G401 (cell line): ENCODE measurements at regions not wholly inside any gene's neighbourhood (a gene's known extent, or its start where the extent isn't known, plus 50 kb on each side); places are given as distances from the start of the nearest gene placed in this dataset.

Source experiments
- DNase-seq: peaks from one replicate; pipeline ENCODE4 v3.0.0-alpha.2; 2015; ENCODE audit warnings: low spot score
- in situ Hi-C: cut with HindIII; loops from 2 replicates; pipeline ENCODE4 v1.10.0; 2016; ENCODE audit warnings: low sequenced_read_pairs, mixed read lengths

DNA sequence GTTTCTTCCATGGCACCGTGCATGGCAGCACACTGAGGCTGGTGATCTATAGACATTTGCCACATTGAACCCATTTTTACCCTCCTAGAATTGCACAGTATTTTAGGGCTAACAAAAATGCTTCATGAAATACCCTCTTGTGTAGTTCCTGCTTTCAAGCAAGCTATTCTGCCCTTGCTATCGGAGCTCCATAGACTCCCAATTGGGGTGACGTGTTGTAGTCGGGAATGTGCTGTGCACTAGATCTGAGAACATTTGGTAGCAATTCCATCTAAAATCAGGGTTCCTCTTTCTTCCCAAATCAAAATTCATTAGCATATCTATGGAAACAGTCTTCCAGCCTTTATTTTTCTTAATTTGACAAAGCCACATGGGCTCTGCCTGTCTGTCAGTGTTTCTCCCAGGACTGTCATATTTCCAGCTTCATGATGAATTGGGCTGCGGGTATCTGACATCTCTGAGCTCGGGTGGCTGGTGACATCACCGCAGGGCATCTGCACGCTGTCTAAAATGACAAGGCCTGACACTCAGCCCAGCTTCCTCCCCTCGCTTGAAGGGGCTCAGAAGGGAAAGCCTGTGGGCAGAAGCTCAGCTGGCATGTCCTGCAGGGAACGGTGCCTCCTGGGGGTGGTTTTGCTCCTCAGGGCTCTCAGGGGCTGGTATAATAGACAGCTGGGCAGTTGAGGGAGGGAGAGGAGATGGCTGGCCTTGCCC lies 406.4 kb downstream of the QKI start:
- in situ Hi-C loops = no loop called here
- no peak for DNase-seq

DNA sequence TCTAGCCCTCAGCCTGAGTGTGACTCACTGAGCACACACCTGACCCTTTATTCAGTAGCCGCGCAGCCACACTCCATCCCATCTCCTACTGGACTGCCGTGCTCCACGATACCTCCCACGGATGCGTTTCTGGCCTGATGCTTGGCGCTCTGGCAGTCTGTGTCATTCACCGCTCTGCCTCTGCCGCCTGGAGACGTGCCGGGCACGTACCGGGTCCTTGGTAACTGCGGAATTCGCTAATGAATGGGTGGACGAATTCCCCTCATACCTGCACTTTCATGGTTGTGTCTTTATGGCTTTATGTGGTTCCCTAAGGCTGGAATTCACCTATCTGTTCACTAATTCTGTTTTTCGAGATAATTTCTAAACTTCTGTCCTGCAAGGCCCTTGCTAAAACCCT lies 405.7 kb downstream of the QKI start:
- in situ Hi-C loops = no loop called here
- DNase-seq = no peak

DNA sequence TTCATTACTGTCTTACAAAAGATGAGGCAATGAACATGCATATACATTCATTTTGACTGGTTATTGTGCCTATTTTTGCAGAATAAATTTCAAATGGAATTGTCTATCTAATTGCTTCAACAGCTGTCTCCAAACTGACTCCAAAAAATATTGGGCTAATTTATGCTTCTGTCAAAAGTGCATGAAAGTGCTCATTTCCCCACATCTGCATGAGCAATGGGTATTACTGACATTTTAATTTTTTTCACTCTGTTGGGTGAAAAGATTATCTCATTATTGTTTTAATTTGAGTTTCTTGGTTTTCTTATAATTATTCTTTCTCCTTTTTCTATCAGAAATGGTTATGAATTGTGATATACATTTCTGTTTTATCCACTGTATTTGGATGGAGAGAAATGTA lies 404.2 kb downstream of the QKI start:
- in situ Hi-C loops = no loop called here
- DNase-seq = no peak

DNA sequence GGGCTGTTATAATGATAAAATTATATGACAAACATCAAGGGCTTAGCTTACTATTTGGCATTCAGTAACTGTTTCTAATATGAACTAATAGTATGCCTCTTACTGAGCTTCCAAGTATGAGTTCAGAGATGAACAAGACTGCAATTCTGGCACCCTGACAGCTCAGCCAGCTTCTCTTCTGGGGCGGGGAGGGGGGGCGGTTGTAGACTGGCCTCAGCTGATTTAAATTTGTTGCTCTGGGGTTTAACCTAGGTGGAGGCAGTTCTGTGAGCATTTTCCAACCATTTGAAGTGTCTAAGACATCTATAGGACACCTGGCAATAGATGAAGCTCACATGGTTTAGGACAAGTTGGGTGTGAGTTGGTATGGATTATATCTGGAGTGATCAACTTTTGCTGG lies 401.9 kb downstream of the QKI start:
- DNase-seq = no peak
- in situ Hi-C loops = no loop called here

DNA sequence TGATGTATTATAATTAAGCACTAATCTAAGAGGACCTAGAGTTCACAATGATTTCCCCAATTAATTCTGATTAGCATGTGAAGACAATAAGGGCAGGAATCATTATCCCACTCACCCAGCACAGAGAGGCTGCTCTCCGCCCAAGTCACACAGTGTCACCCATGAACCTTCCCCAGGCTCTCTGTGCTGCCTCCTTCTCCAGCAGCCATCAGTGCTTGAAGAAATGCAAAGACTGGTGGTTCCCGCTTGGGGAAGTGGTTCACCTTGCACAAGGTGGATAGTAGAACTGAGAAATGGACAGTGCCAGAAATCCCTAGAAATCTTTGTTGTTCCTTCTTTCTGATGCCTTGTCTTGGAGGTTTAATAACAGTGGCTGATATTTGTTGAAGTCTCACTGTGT lies 401.3 kb downstream of the QKI start:
- DNase-seq = no peak
- in situ Hi-C loops = no loop called here

DNA sequence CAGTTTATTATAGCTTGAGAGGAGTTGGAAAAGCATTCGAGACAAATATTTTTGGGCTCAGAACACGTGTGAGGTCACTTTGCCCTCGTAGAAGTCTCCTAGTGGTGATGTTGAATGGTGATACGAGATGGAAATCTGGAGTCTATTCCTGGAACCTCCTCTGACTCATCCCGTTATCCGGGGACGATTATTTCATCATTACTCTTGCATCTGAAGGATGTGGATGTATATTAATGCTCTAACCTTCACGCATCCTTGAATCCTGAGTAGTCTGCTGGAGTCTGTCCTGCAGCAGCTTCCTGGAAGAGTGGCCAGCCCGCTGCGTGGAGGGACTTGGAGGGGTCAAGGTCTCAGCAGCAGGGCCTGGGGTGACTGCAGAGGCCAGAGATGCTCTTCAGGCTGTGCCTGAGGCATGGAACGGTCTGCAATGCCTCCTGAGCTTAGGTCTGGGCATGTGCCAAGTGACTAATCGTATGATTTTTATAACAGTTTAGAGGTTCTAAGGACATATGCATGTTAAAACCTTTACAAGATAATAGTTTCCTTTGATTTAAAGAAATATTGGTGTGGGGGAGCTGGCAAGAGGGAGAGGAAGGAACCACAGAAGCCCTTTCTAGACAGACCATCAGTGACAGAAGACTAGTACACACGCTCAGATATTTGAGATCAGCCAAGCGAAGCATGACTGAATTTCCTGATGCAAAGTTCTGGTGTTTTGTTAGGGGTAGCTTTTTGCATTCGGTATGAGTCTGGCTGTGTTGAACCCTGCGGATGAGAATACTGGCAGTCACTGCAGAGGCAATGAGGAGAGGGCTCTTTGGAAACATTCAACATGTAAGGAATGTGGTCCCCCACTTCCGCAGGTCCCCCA lies 400.2 kb downstream of the QKI start:
- in situ Hi-C loops = no loop called here
- DNase-seq = no peak

DNA sequence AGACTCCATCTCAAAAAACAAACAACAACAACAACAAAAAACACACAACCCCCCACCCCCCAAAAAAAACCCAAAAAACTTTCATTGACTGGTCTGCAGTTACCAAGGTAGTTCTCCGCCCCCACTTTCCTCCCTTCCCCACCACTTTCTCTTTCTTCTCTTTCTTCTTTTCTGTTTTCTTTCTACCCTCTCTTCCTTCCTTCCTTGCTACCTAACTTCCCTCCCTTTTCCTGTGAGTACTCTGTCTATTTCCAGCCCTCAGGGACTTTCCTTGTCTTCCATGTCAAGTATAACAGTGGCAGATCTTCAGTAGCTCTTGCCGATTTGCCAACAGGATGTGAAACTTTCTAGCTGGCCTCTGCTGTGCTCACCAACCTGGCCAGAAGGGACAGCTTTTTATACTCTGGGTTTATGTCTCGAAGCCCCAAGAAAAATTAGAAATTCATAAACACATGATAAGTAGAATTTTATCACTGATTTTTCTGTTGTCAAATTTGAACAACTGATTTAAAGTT lies 399.5 kb downstream of the QKI start:
- in situ Hi-C loops = no loop called here
- no peak for DNase-seq

DNA sequence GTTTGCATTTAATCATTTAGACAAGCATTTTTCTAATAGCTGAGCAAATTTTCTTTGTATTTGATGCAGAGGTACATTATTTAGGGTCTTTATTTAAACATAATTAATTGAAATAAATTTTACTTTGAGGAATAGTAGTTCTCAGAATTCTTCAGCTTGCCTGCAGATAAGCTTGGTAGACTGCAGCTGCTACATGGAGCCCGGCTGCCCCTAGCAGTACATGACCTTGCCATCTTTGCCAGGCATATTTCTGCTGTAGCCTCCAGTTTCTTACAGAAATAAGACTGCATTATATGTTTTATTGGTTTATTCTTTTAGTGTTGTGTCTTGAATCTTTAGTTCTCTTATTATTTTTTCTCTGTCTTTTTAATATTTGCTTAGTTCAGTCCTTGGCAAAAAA lies 396.8 kb downstream of the QKI start:
- in situ Hi-C loops = no loop called here
- no peak for DNase-seq

DNA sequence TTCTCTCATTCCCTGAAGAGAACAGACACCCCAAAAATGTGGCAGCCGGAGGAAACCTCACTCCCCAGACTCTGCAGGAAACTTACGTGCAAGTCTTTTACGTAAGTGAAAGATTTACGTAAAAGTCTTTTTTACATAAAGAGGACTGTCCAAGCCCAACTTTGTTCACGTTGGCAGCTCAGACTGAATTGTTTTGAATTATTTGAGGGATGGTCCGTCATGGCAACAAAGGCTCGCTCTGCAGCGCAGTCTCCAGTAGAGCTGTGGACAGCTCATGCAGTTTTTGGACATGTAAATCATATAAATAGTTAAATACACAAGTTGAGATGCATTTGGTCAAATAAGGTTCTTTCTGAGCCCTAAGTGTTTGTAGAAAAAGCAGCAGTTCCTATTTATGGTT lies 394.8 kb downstream of the QKI start:
- in situ Hi-C loops = no loop called here
- DNase-seq = no peak

DNA sequence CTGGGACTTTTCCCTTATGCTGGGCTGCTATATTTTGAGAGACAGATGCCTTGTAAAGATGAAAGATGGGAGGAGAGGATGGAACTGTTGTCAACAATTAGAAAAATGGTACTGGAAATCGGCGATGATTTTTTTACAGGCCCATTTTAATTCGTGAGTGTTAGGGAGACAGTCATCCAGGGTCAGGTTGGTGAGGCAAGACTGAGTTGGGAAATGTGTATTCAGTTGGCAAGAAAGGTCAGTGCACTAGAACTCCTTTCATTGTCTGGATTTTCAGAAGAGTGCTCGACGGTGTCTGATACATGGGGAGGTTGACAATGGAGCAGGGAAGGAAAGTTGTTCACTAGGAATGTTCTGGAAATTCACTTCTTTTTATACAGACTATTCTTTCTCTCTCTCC lies 394.4 kb downstream of the QKI start:
- in situ Hi-C loops = no loop called here
- DNase-seq = no peak

DNA sequence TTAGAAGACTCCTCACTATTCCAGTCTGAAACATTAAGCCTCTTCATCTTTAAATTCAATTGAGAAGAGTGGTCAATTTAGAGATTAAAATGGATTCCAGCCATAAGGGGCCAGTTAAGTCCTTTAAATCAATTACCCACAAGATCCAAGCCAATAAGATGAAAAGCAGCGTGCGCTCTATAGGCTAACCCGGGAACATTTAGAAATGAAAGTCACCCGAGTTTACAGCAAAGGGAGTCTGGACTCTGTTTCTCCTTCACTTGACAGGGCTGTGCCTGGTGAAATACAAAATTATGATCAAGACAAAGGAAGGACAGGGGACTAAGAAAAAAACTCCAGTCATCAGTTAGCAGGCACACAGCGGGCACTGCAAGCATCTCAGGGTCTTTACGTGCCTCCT lies 393.7 kb downstream of the QKI start:
- no peak for DNase-seq
- in situ Hi-C loops = no loop called here

DNA sequence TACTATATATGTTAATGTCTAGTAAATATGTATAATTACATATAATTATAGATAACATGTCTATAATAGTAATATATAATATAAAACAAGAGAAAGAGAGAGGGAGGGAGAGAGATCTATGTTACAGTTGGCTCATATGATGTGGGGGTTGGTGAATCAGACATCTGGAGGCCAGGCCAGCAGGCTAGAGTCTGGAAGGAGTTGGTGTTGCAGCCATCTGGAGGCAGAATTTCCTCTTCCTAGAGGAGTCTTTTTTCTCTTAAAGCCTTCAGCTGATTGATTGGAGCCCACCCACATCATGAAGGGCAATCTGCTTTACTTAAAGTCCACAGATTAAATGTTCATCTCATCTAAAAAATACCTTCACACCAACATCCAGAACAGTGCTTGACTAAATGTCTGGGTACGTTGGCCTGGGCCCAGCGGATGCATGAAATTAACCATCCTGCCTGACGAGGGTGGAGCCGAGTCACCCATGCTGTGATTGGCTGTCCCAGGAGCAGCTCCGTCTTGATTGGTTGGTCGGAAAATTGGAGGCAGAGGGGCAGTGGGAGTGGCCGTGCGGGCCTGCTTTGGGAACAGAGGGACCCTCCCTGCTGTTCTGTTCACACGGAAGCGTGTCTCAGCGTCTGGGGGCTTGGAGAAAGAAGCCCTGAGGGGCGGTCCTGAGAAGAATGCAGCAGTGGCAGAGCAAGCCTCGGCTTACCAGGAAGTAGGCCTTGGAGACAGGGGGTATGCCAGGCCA lies 392.4 kb downstream of the QKI start:
- in situ Hi-C loops = no loop called here
- DNase-seq = no peak

DNA sequence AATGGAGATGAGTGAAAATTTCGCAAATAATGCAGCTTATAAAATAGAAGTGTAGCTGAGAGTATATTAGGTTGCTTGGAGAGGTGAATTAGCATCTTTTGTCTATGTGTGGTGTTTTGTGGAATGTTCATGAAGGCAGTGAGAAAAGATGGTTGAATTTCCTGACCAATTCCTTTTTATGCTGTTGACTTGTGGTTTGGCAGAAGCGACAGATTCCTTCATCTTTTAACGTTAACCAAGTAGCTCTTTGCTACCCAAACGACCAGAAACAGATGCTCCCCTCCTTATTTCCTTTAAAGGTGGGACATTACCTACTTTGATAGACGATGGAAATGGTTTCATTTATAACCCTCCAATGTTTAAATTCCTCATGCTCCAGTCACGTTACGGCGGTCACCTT lies 390.5 kb downstream of the QKI start:
- DNase-seq = no peak

DNA sequence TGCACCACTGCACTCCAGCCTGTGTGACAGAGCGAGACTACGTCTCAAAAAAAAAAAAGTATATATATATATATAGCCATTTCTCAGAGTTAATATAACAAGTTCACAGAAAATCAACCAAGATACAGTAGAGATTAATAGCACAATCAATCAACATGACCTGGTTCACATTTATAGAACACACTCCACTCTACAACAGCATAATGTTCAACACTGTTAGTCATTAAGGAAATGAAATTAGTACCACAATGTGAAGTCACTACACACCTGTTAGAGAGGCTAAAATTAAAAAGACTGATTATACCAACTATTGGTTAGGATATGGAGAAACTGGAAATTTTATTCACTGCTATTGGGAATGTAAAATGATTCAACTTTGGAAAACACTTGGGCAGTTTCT lies 387.7 kb downstream of the QKI start:
- in situ Hi-C loops = no loop called here
- DNase-seq = no peak

More for the DNA sequence above, 390.5 kb downstream of the QKI start:
- in situ Hi-C loops = no loop called here

DNA sequence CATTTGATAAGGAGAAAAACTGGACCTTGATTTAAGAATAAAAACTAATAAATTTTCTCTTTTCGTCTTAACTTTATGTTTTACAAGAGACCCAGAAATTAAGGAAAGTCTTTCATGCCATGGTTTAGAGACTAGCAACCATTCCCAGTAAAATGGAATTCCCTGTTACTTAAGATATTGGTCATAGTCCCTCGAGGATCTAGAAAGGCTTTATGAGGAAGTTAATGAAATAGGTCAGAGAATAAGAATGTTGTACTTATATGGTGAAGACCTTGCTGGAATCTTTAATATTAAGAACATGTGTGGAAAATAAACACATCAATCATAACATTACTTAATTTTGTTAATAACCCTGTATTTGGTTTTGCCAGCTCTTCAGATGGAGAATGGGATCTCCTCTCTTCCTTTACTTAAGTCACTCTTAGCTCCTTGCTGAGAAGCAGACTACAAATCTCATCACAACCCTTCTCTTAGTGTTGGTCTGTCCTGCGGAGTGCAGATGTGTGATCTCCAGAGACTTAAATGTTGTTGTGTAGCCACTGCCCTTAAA lies 382.9 kb downstream of the QKI start:
- in situ Hi-C loops = no loop called here
- DNase-seq = no peak

DNA sequence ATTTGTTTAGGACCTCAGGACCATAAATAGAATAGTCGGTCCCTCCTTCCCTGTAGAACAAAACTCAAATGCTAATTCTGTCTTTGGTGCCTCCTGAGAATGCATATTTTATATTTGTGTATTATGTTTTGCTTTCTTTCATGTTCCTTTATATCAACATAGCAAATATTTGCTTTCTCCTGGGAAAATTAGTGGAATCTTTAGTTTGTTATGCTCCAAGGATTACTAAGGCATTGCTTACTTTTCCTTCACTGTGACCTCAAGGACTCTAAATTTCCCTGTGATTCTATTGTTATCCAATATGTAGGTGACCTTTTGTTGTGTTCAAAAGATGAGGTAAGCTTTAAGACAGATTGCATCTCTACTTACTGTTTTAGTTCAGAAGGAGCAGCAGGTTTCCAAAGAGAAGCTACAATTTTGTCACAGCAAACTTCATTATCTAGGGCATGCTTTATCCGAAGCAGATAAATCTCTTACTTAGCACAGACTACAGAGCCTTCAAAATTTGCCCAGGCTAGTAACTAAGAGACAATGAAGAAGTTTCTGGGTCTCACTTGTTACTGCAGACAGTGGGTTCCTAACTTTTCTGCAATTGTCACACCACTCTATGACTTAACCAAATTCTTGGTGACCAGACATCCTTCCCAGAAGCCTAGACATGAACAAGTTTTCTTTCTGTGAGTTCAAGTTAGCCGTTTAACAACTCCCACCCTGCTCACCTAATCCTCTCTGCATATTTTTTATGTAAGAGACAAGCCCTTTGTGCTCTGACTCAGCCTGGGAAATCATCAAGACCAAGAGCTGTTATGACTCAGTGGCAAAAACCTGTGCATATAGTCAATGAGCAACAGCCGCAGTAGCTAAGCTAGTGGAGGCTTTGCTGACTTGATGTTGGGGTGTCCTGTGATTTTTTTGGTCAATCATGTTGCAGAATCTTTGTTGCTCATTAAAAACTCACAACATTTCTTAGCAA lies 378.8 kb downstream of the QKI start:
- no peak for DNase-seq
- in situ Hi-C loops = no loop called here

DNA sequence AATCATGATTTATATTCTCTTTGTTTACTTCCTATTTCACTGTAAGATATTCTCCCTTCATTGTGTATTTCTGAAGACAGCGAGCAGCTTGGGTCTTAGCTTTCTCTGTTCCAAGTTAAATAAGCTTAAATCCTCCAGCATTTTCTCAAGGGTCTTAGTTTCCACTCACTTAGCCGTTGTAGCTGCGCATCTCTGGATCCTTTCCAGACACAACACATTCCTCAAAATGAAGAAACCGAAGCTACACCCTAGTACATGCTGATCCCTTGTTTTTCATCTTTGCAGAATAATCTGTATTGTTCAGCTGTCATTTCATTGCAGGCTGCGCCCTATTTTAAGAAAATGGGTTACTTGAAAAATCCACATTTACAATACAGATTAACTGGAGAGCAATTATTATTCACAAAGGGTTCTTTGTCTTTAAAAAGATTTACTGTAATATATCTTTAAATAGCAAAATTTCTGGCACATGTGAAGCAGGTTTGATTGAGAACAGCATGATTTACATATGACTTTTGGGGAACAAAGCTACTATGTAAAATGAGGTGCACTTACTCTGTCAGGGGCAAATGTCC lies 375.8 kb downstream of the QKI start:
- no peak for DNase-seq
- in situ Hi-C loops = no loop called here

DNA sequence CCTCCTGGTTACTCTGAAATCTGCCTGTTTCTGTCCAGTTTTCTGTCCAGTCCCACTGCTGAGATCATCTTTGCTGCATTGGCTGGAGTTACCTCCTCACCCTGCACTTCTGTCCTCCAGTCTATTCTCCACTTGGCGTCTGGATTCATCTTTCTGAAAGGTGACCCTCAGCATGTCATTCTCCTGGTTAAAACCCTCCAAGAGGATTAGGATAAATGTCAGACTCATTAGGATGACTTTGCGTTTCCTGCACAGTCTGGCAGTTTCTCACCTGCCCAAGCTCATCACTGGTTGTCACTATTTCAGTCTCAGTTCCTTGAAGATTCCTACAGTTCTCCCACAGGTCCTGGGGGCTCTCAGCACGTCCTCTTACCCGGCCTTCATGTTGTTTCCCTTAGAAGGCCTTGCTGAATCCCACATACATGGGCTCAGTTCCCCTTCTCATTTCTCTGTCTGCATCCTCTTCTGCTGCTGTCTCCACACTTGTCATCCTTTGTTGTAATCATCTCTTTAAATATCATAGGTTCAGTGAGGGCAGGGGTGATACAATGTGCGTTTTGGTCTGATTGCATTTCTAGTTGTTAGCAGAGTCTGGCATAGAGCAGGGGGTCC lies 374.8 kb downstream of the QKI start:
- DNase-seq = no peak
- in situ Hi-C loops = no loop called here
